IgD-negative memory B cell (primary cell): ENCODE measurements at regions not wholly inside any gene's neighbourhood (a gene's known extent, or its start where the extent isn't known, plus 50 kb on each side); places are given as distances from the start of the nearest gene placed in this dataset.

Source experiments
- H3K27ac Mint-ChIP-seq, 3 donors: one replicate each; pipeline ENCODE4 v1.8.0; 2020 to 2022; ENCODE audit warnings: mild to moderate bottlenecking in 3 of 3, mixed read lengths in 3 of 3, moderate library complexity in 1 of 3
- H3K27me3 Mint-ChIP-seq: one replicate; pipeline ENCODE4 v1.8.0; 2021; ENCODE audit warnings: mixed read lengths
- H3K36me3 Mint-ChIP-seq: one replicate; pipeline ENCODE4 v1.8.0; 2020; ENCODE audit warnings: mild to moderate bottlenecking, mixed read lengths
- H3K4me1 Mint-ChIP-seq, 3 donors: one replicate each; pipeline ENCODE4 v1.8.0; 2020 to 2022; ENCODE audit warnings: mixed read lengths in 3 of 3, mild to moderate bottlenecking in 1 of 3
- H3K4me3 Mint-ChIP-seq, 4 donors: one replicate each; pipeline ENCODE4 v1.8.0; 2020 to 2022; ENCODE audit warnings: mild to moderate bottlenecking in 4 of 4, mixed read lengths in 4 of 4, moderate library complexity in 3 of 4
- H3K9me3 Mint-ChIP-seq, 3 donors: one replicate each; pipeline ENCODE4 v1.8.0; 2020 to 2021; ENCODE audit warnings: mixed read lengths in 3 of 3, mild to moderate bottlenecking in 1 of 3

- Mint-ChIP-seq H3K36me3 (peaks cover 1% of the 10 kb centered on the region), H3K27ac (no peak overlapping the region), H3K9me3 (peaks cover 0 to 2% (median 0%) of the 10 kb centered on the region in 3 donors), H3K4me3 (no peak overlapping the region), H3K27me3 (no peaks in the 10 kb centered on the region), H3K4me1 (peaks cover 0 to 2% (median 0%) of the 10 kb centered on the region in 3 donors)
Observed at GRCh38 chr11:95592471-95592870, 197.1 kb downstream of the FAM76B start.

- H3K4me1 Mint-ChIP-seq: peaks cover 0 to 2% (median under 1%) of the 10 kb centered on the region in 3 donors
- H3K9me3 Mint-ChIP-seq: peaks cover 0 to 2% (median 0%) of the 10 kb centered on the region in 3 donors
- no peak overlapping the region for H3K4me3 Mint-ChIP-seq
- no peak overlapping the region for H3K27ac Mint-ChIP-seq
- H3K27me3 Mint-ChIP-seq: no peaks in the 10 kb centered on the region
- H3K36me3 Mint-ChIP-seq: peaks cover 4% of the 10 kb centered on the region
Observed at GRCh38 chr11:95589893-95590612, 199.5 kb downstream of the FAM76B start.

- Mint-ChIP-seq H3K36me3 (peaks cover 4% of the 10 kb centered on the region), H3K4me3 (no peak overlapping the region), H3K27me3 (no peaks in the 10 kb centered on the region), H3K27ac (no peak overlapping the region), H3K9me3 (peaks cover 0 to 2% (median 0%) of the 10 kb centered on the region in 3 donors), H3K4me1 (peaks cover 0 to 7% (median 6%) of the 10 kb centered on the region in 3 donors)
Observed at GRCh38 chr11:95588821-95589220, 200.8 kb downstream of the FAM76B start.

- H3K9me3 Mint-ChIP-seq: peaks cover 0 to 2% (median 0%) of the 10 kb centered on the region in 3 donors
- H3K27ac Mint-ChIP-seq: no peak overlapping the region
- peaks cover 5% of the 10 kb centered on the region for H3K36me3 Mint-ChIP-seq
- H3K4me3 Mint-ChIP-seq: no peak overlapping the region
- H3K27me3 Mint-ChIP-seq: no peaks in the 10 kb centered on the region
- H3K4me1 Mint-ChIP-seq: peaks cover 7% of the 10 kb centered on the region in 3 donors
Observed at GRCh38 chr11:95586661-95587060, 202.9 kb downstream of the FAM76B start.

GRCh38 chr11:95586155-95586554 is 203.4 kb downstream of the FAM76B start:
- Mint-ChIP-seq H3K4me3 (no peak overlapping the region), H3K4me1 (peaks cover 7% of the 10 kb centered on the region in 3 donors), H3K27me3 (no peaks in the 10 kb centered on the region), H3K36me3 (peaks cover 5% of the 10 kb centered on the region), H3K27ac (no peak overlapping the region), H3K9me3 (peaks cover 0 to 2% (median 0%) of the 10 kb centered on the region in 3 donors)

- H3K9me3 Mint-ChIP-seq: peaks cover 0 to 2% (median 0%) of the 10 kb centered on the region in 3 donors
- H3K4me1 Mint-ChIP-seq: peaks cover 7% of the 10 kb centered on the region in 3 donors
- H3K36me3 Mint-ChIP-seq: peaks cover 4% of the 10 kb centered on the region
- H3K27me3 Mint-ChIP-seq: no peaks in the 10 kb centered on the region
- no peak overlapping the region for H3K27ac Mint-ChIP-seq
- H3K4me3 Mint-ChIP-seq: no peak overlapping the region
Observed at GRCh38 chr11:95585752-95586077, 203.9 kb downstream of the FAM76B start.

- no peak overlapping the region for H3K27ac Mint-ChIP-seq
- H3K4me3 Mint-ChIP-seq: no peak overlapping the region
- H3K4me1 Mint-ChIP-seq: peaks cover 7% of the 10 kb centered on the region in 3 donors
- peaks cover 0 to 2% (median 0%) of the 10 kb centered on the region in 3 donors for H3K9me3 Mint-ChIP-seq
- H3K27me3 Mint-ChIP-seq: no peaks in the 10 kb centered on the region
- H3K36me3 Mint-ChIP-seq: peaks cover 4% of the 10 kb centered on the region
Observed at GRCh38 chr11:95585069-95585751, 204.4 kb downstream of the FAM76B start.

- peaks cover 0 to 4% (median 0%) of the 10 kb centered on the region in 3 donors for H3K9me3 Mint-ChIP-seq
- H3K4me1 Mint-ChIP-seq: peaks cover 7% of the 10 kb centered on the region in 3 donors
- no peaks in the 10 kb centered on the region for H3K27me3 Mint-ChIP-seq
- H3K27ac Mint-ChIP-seq: no peak overlapping the region
- H3K36me3 Mint-ChIP-seq: peaks cover 4% of the 10 kb centered on the region
- no peak overlapping the region for H3K4me3 Mint-ChIP-seq
Observed at GRCh38 chr11:95584589-95584988, 205.0 kb downstream of the FAM76B start.

GRCh38 chr11:95584180-95584579 is 205.4 kb downstream of the FAM76B start:
- H3K27me3 Mint-ChIP-seq: no peaks in the 10 kb centered on the region

GRCh38 chr11:95577716-95578460 is 211.7 kb downstream of the FAM76B start:
- H3K4me1 Mint-ChIP-seq: peaks cover 5 to 9% (median 6%) of the 10 kb centered on the region in 3 donors
- no peaks in the 10 kb centered on the region for H3K27me3 Mint-ChIP-seq
- no peak overlapping the region for H3K27ac Mint-ChIP-seq
- peaks cover 0 to 3% (median 0%) of the 10 kb centered on the region in 3 donors for H3K9me3 Mint-ChIP-seq
- H3K4me3 Mint-ChIP-seq: no peak overlapping the region
- H3K36me3 Mint-ChIP-seq: no peaks in the 10 kb centered on the region

More at GRCh38 chr11:95584180-95584579, 205.4 kb downstream of the FAM76B start:
- peaks cover 0 to 4% (median 0%) of the 10 kb centered on the region in 3 donors for H3K9me3 Mint-ChIP-seq
- no peak overlapping the region for H3K27ac Mint-ChIP-seq
- peaks cover 7% of the 10 kb centered on the region in 3 donors for H3K4me1 Mint-ChIP-seq
- no peak overlapping the region for H3K4me3 Mint-ChIP-seq
- H3K36me3 Mint-ChIP-seq: peaks cover 4% of the 10 kb centered on the region

- no peaks in the 10 kb centered on the region for H3K36me3 Mint-ChIP-seq
- H3K27ac Mint-ChIP-seq: no peak overlapping the region
- H3K4me3 Mint-ChIP-seq: no peak overlapping the region
- no peaks in the 10 kb centered on the region for H3K27me3 Mint-ChIP-seq
- H3K9me3 Mint-ChIP-seq: peaks cover 0 to 3% (median 0%) of the 10 kb centered on the region in 3 donors
- peaks cover 5 to 9% (median 6%) of the 10 kb centered on the region in 3 donors for H3K4me1 Mint-ChIP-seq
Observed at GRCh38 chr11:95576146-95576845, 213.3 kb downstream of the FAM76B start.

GRCh38 chr11:95575517-95575916 is 214.1 kb downstream of the FAM76B start:
- H3K27me3 Mint-ChIP-seq: no peaks in the 10 kb centered on the region
- peaks cover 0 to 3% (median 3%) of the 10 kb centered on the region in 3 donors for H3K9me3 Mint-ChIP-seq
- H3K4me3 Mint-ChIP-seq: no peak overlapping the region
- H3K27ac Mint-ChIP-seq: no peak overlapping the region
- H3K4me1 Mint-ChIP-seq: peaks cover 5 to 9% (median 6%) of the 10 kb centered on the region in 3 donors
- H3K36me3 Mint-ChIP-seq: no peaks in the 10 kb centered on the region

GRCh38 chr11:95571718-95572260 is 217.8 kb downstream of the FAM76B start:
- Mint-ChIP-seq H3K4me3 (no peak overlapping the region), H3K27me3 (no peaks in the 10 kb centered on the region), H3K4me1 (no peaks in the 10 kb centered on the region), H3K36me3 (no peaks in the 10 kb centered on the region), H3K9me3 (peaks cover 3 to 8% (median 8%) of the 10 kb centered on the region in 3 donors), H3K27ac (no peak overlapping the region)

- Mint-ChIP-seq H3K36me3 (no peaks in the 10 kb centered on the region), H3K27me3 (no peaks in the 10 kb centered on the region), H3K4me3 (no peak overlapping the region), H3K27ac (no peak overlapping the region), H3K9me3 (peaks cover 3 to 8% (median 8%) of the 10 kb centered on the region in 3 donors), H3K4me1 (no peaks in the 10 kb centered on the region)
Observed at GRCh38 chr11:95570845-95571244, 218.7 kb downstream of the FAM76B start.
